ENCODE measurements at regions not wholly inside any gene's neighbourhood (a gene's known extent, or its start where the extent isn't known, plus 50 kb on each side); places are given as distances from the start of the nearest gene placed in this dataset.

DNA sequence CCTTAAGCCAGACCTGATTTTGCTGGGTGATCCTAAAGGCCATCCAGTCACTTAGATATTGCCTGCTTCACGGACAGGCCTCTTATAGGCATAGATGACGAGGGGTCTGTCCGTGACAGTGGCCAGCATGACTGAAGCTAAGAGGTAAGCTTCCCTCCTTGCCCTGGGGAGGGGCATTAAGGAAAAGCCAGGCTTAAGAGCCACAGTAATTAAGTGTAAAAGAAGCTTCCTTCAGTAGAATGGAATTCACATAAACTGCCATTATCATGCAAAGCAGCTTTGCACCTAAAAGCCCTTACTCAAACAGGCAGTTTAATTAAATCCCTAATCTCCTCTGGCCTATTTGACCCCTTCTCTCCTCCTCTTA, 99.4 kb upstream of the PKDCC start:
- POLR2A ChIA-PET: no interaction called here
- no peak overlapping the region for H2AFZ ChIP-seq (ENCODE audit: low read length)
- CTCF ChIA-PET (ENCODE audit: unreplicated experiment): no interaction called here
- H3K36me3 ChIP-seq (ENCODE audit: insufficient read depth, low read length): no peaks in the 10 kb centered on the region
- TF ChIP-seq EZH2phosphoT487 (IDR thresholded peaks at IDR 0.05; ENCODE audit: borderline replicate concordance, low read depth, low read length): no peak
- TF ChIP-seq CTCF (conservative IDR thresholded peaks at IDR 0.05; ENCODE audit: low read length): no peak
- no peak overlapping the region for H3K4me2 ChIP-seq (ENCODE audit: low read length)
- no peaks in the 10 kb centered on the region for H3K9me2 ChIP-seq (ENCODE audit: insufficient read depth, low read length)
- H3K4me1 ChIP-seq (ENCODE audit: insufficient read depth, low read length, poor library complexity, severe bottlenecking): no peaks in the 10 kb centered on the region
- no peak overlapping the region for H3K27ac ChIP-seq (ENCODE audit: low read depth, low read length, poor library complexity, severe bottlenecking)
- H4K20me1 ChIP-seq (ENCODE audit: insufficient read depth, low read length): no peaks in the 10 kb centered on the region
- H3K4me3 ChIP-seq (ENCODE audit: low read depth, low read length, poor library complexity, severe bottlenecking): no peak overlapping the region
- no peak for DNase-seq (ENCODE audit: low spot score)
- BruUV-seq (replicated peaks): no TSS peak
- H3K79me2 ChIP-seq (ENCODE audit: insufficient read depth, low read depth, low read length): no peaks in the 10 kb centered on the region
- no peaks in the 10 kb centered on the region for H3K9me3 ChIP-seq (ENCODE audit: low read length)
- intact Hi-C loops (cut with micrococcal nuclease; ENCODE audit: unreplicated experiment): no loop called here

DNA sequence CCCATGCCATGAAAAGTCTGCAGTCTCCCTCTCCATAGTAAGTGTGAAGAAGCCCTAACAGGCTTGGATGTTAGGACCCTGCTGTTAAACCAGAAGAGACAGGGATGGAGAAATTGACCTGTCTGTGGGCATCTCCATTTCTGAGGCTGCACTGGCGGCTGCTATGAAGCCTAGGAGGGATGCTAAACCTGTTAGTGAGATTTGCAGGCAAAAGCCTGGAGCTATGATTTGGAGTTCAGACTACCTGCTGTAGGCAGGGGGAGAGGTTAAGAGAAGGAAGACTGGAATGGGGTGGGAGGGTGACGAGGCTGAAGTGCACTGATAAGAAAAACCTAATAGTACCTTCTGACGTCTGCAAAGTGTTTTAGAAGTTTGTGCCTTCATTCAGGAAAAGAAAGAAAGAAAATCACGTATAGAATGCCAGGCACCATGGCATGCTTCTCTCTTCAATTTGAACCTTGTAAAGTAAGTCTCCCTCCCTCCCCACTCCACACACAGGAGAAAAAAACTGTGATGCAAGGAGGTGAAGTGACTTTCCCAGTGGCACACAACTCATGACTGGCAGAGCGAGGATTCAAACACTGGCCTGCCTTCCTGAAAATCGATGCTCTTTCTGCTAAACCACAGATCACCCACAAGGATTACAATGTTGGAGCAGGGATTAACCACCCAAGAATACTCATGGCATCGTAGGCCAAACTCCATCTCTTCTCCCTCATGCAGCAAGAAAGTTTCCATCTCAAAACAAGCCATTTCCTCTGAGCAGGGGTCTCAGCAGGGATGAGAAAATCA, 98.5 kb upstream of the PKDCC start:
- H3K79me2 ChIP-seq (ENCODE audit: insufficient read depth, low read depth, low read length): no peaks in the 10 kb centered on the region
- no peak for TF ChIP-seq EZH2phosphoT487 (IDR thresholded peaks at IDR 0.05; ENCODE audit: borderline replicate concordance, low read depth, low read length)
- intact Hi-C loops (cut with micrococcal nuclease; ENCODE audit: unreplicated experiment): no loop called here
- H3K36me3 ChIP-seq (ENCODE audit: insufficient read depth, low read length): no peaks in the 10 kb centered on the region
- H4K20me1 ChIP-seq (ENCODE audit: insufficient read depth, low read length): no peaks in the 10 kb centered on the region
- H3K9me2 ChIP-seq (ENCODE audit: insufficient read depth, low read length): no peaks in the 10 kb centered on the region
- no peak overlapping the region for H3K4me3 ChIP-seq (ENCODE audit: low read depth, low read length, poor library complexity, severe bottlenecking)
- CTCF ChIA-PET (ENCODE audit: unreplicated experiment): no interaction called here
- no peak overlapping the region for H3K4me2 ChIP-seq (ENCODE audit: low read length)
- DNase-seq (ENCODE audit: low spot score): no peak
- no peaks in the 10 kb centered on the region for H3K4me1 ChIP-seq (ENCODE audit: insufficient read depth, low read length, poor library complexity, severe bottlenecking)
- H3K9me3 ChIP-seq (ENCODE audit: low read length): no peaks in the 10 kb centered on the region
- no peak overlapping the region for H3K27ac ChIP-seq (ENCODE audit: low read depth, low read length, poor library complexity, severe bottlenecking)
- H2AFZ ChIP-seq (ENCODE audit: low read length): no peak overlapping the region
- no TSS peak for BruUV-seq (replicated peaks)
- POLR2A ChIA-PET: no interaction called here

- no TSS peak for BruUV-seq (replicated peaks)
- DNase-seq (ENCODE audit: low spot score): no peak
- no peaks in the 10 kb centered on the region for H3K36me3 ChIP-seq (ENCODE audit: insufficient read depth, low read length)
- H3K9me2 ChIP-seq (ENCODE audit: insufficient read depth, low read length): no peaks in the 10 kb centered on the region
- POLR2A ChIA-PET: interaction anchor here (0.6 kb wide), 1 partner anchor 1110 kb away, joined by 4 read pairs; no protein-coding TSS in a partner anchor
- CTCF ChIA-PET (ENCODE audit: unreplicated experiment): no interaction called here
- intact Hi-C loops (cut with micrococcal nuclease; ENCODE audit: unreplicated experiment): no loop called here
- no peaks in the 10 kb centered on the region for H3K9me3 ChIP-seq (ENCODE audit: low read length)
- H3K4me3 ChIP-seq (ENCODE audit: low read depth, low read length, poor library complexity, severe bottlenecking): no peak overlapping the region
- H3K27ac ChIP-seq (ENCODE audit: low read depth, low read length, poor library complexity, severe bottlenecking): no peak overlapping the region
- no peaks in the 10 kb centered on the region for H3K4me1 ChIP-seq (ENCODE audit: insufficient read depth, low read length, poor library complexity, severe bottlenecking)
- no peak overlapping the region for H2AFZ ChIP-seq (ENCODE audit: low read length)
- no peak overlapping the region for H3K4me2 ChIP-seq (ENCODE audit: low read length)
- no peaks in the 10 kb centered on the region for H3K79me2 ChIP-seq (ENCODE audit: insufficient read depth, low read depth, low read length)
- TF ChIP-seq EZH2phosphoT487 (IDR thresholded peaks at IDR 0.05; ENCODE audit: borderline replicate concordance, low read depth, low read length): no peak
- no peak for TF ChIP-seq CTCF (conservative IDR thresholded peaks at IDR 0.05; ENCODE audit: low read length)
- no peaks in the 10 kb centered on the region for H4K20me1 ChIP-seq (ENCODE audit: insufficient read depth, low read length)
These were observed 97.7 kb upstream of the PKDCC start for GRCh38 chr2:41949883-41950665.
